Activated CD8-positive, alpha-beta T cell treated with anti-CD3 and anti-CD28 coated beads for 36 hours (primary cell): ENCODE measurements at regions not wholly inside any gene's neighbourhood (a gene's known extent, or its start where the extent isn't known, plus 50 kb on each side); places are given as distances from the start of the nearest gene placed in this dataset.

Experiments
- ATAC-seq: fragments of 200-7000 bp; cut with Tn5 transposase; one replicate; pipeline ENCODE4 v1.10.0; 2021; ENCODE audit warnings: mild to moderate bottlenecking, moderate library complexity
- CTCF ChIA-PET: fragments of 350-600 bp; sonication (Branson Sonifier 250); formaldehyde crosslinking; loops from one replicate; lab custom pipeline; 2021; ENCODE audit warnings: antibody characterized with exemption; lab: Charles Lee
- POLR2A ChIA-PET: fragments of 350-600 bp; sonication (Branson Sonifier 250); formaldehyde crosslinking; loops from one replicate; lab custom pipeline; 2021; ENCODE audit warnings: antibody characterized with exemption; lab: Charles Lee
- DNase-seq: peaks from one replicate; pipeline ENCODE4 v3.0.0-alpha.2; 2020
- H3K27ac Mint-ChIP-seq: one replicate; pipeline ENCODE4 v1.8.0; 2021; ENCODE audit warnings: mild to moderate bottlenecking, mixed read lengths
- H3K27me3 Mint-ChIP-seq: one replicate; pipeline ENCODE4 v1.8.0; 2021; ENCODE audit warnings: mixed read lengths
- H3K36me3 Mint-ChIP-seq: one replicate; pipeline ENCODE4 v1.8.0; 2021; ENCODE audit warnings: low read depth, mixed read lengths
- H3K4me1 Mint-ChIP-seq: one replicate; pipeline ENCODE4 v1.8.0; 2021; ENCODE audit warnings: low read depth, mixed read lengths
- H3K4me3 Mint-ChIP-seq: one replicate; pipeline ENCODE4 v1.8.0; 2021; ENCODE audit warnings: mild to moderate bottlenecking, moderate library complexity, mixed read lengths
- H3K9me3 Mint-ChIP-seq: one replicate; pipeline ENCODE4 v1.8.0; 2021; ENCODE audit warnings: mixed read lengths
- intact Hi-C: fragments of 100-400 bp; cut with micrococcal nuclease; formaldehyde crosslinking; loops from one replicate; pipeline ENCODE4 v1.10.0; 2022
- TF ChIP-seq, protein P1 (sequence below): fragments of 200-600 bp; IDR thresholded peaks from one replicate; pipeline ENCODE4 v1.8.0; 2022; ENCODE audit warnings: antibody characterized with exemption, mild to moderate bottlenecking

GRCh38 chr18:78822171-78822948, 157.3 kb upstream of the SALL3 start:
- DNase-seq (no peak), ATAC-seq (no peak)
- ChIA-PET POLR2A (no interaction called here), CTCF (no interaction called here)
- peaks cover 2% of the 10 kb centered on the region for H3K27me3 Mint-ChIP-seq
- no peak overlapping the region for H3K4me3 Mint-ChIP-seq
- no peaks in the 10 kb centered on the region for H3K36me3 Mint-ChIP-seq
- H3K4me1 Mint-ChIP-seq = no peaks in the 10 kb centered on the region
- TF ChIP-seq, protein P1, sequence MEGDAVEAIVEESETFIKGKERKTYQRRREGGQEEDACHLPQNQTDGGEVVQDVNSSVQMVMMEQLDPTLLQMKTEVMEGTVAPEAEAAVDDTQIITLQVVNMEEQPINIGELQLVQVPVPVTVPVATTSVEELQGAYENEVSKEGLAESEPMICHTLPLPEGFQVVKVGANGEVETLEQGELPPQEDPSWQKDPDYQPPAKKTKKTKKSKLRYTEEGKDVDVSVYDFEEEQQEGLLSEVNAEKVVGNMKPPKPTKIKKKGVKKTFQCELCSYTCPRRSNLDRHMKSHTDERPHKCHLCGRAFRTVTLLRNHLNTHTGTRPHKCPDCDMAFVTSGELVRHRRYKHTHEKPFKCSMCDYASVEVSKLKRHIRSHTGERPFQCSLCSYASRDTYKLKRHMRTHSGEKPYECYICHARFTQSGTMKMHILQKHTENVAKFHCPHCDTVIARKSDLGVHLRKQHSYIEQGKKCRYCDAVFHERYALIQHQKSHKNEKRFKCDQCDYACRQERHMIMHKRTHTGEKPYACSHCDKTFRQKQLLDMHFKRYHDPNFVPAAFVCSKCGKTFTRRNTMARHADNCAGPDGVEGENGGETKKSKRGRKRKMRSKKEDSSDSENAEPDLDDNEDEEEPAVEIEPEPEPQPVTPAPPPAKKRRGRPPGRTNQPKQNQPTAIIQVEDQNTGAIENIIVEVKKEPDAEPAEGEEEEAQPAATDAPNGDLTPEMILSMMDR = no peak
- no peaks in the 10 kb centered on the region for H3K9me3 Mint-ChIP-seq
- H3K27ac Mint-ChIP-seq = no peak overlapping the region
- intact Hi-C loops = no loop called here

DNA sequence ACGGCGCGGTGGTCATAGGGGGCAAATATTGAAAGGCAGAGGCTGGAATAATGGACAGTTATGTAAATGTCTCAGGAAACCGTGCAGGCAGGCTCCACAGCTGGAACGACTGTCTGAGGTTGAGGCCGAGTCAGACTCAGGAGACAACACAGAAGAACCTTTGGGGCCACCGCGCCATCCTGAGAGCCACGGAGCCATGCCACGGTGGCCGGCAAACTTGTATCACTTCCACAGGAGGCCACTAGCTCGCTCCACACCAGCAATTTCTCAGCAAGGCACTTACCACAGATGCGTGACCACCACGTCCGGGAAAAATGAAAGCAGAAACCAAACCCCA, 156.7 kb upstream of the SALL3 start:
- no peak overlapping the region for H3K4me3 Mint-ChIP-seq
- ATAC-seq = no peak
- H3K27ac Mint-ChIP-seq = no peak overlapping the region
- peaks cover 2% of the 10 kb centered on the region for H3K27me3 Mint-ChIP-seq
- POLR2A ChIA-PET = no interaction called here
- intact Hi-C loops = no loop called here
- CTCF ChIA-PET = no interaction called here
- no peaks in the 10 kb centered on the region for H3K9me3 Mint-ChIP-seq
- H3K4me1 Mint-ChIP-seq = no peaks in the 10 kb centered on the region
- H3K36me3 Mint-ChIP-seq = no peaks in the 10 kb centered on the region
- TF ChIP-seq, protein P1 = no peak
- no peak for DNase-seq

- Mint-ChIP-seq H3K36me3 (no peaks in the 10 kb centered on the region), H3K4me1 (no peaks in the 10 kb centered on the region), H3K9me3 (no peaks in the 10 kb centered on the region), H3K4me3 (no peak overlapping the region), H3K27ac (no peak overlapping the region), H3K27me3 (no peaks in the 10 kb centered on the region)
- no peak for DNase-seq
- intact Hi-C loops = no loop called here
- POLR2A ChIA-PET = no interaction called here
- ATAC-seq = no peak
- TF ChIP-seq, protein P1 = no peak
- CTCF ChIA-PET = no interaction called here
These were observed 154.4 kb upstream of the SALL3 start for GRCh38 chr18:78825168-78825567.

GRCh38 chr18:78826631-78827030, 153.0 kb upstream of the SALL3 start:
- Mint-ChIP-seq H3K4me3 (no peak overlapping the region), H3K36me3 (no peaks in the 10 kb centered on the region), H3K27ac (no peak overlapping the region), H3K4me1 (no peaks in the 10 kb centered on the region), H3K9me3 (no peaks in the 10 kb centered on the region), H3K27me3 (no peaks in the 10 kb centered on the region)
- TF ChIP-seq, protein P1 = no peak
- ATAC-seq (no peak), DNase-seq (no peak)
- POLR2A ChIA-PET = no interaction called here
- CTCF ChIA-PET = no interaction called here
- intact Hi-C loops = no loop called here

DNA sequence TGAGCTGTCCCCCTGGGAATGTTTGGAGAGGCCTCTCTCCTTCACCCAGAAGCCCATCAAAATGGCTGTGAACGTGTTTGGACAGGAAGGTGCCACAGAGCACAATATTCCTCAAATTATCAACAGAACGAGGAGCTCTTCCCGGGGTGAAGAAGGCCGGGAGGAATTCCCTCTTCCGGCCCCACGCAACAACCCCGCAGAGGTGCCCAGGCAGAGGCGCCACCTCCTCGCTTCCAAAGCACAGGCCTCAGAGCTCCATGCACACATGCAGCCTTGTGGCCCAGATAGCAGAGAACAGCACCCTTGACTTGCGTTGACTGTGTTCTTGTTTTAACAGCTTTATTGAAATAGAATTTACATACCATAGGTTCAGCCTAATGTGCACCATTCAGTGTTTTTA, 152.5 kb upstream of the SALL3 start:
- TF ChIP-seq, protein P1 = no peak
- CTCF ChIA-PET = no interaction called here
- no peak for DNase-seq
- no peak overlapping the region for H3K4me3 Mint-ChIP-seq
- ATAC-seq = no peak
- intact Hi-C loops = no loop called here
- POLR2A ChIA-PET = no interaction called here
- no peak overlapping the region for H3K27ac Mint-ChIP-seq
- no peaks in the 10 kb centered on the region for H3K9me3 Mint-ChIP-seq
- H3K36me3 Mint-ChIP-seq = no peaks in the 10 kb centered on the region
- H3K27me3 Mint-ChIP-seq = no peaks in the 10 kb centered on the region
- no peaks in the 10 kb centered on the region for H3K4me1 Mint-ChIP-seq
